ENCODE measurements at regions not wholly inside any gene's neighbourhood (a gene's known extent, or its start where the extent isn't known, plus 50 kb on each side); places are given as distances from the start of the nearest gene placed in this dataset.

DNA sequence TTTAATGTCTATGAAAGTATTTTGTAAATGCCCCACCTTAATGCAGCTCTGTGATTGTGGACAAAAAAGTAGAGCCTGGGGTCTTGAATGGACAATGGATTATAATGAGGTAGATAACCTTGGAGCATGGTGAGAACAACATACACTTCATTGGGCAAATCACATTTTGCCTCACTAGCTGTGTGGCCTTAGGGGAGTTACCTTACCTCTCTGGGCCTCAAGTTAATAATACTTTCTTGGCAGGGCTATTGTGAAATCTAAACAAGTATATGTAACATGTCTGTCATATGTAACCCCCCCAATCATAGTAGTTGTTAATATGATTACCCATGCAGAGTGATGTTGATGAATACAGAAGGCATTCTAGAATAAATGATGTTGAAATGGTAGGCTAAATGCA is 213.6 kb upstream of the ANKRD55 start:
- TF ChIP-seq, protein P1, sequence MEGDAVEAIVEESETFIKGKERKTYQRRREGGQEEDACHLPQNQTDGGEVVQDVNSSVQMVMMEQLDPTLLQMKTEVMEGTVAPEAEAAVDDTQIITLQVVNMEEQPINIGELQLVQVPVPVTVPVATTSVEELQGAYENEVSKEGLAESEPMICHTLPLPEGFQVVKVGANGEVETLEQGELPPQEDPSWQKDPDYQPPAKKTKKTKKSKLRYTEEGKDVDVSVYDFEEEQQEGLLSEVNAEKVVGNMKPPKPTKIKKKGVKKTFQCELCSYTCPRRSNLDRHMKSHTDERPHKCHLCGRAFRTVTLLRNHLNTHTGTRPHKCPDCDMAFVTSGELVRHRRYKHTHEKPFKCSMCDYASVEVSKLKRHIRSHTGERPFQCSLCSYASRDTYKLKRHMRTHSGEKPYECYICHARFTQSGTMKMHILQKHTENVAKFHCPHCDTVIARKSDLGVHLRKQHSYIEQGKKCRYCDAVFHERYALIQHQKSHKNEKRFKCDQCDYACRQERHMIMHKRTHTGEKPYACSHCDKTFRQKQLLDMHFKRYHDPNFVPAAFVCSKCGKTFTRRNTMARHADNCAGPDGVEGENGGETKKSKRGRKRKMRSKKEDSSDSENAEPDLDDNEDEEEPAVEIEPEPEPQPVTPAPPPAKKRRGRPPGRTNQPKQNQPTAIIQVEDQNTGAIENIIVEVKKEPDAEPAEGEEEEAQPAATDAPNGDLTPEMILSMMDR (IDR thresholded peaks at IDR 0.05), result no peak
- no peak for TF ChIP-seq POLR2AphosphoS5 (IDR thresholded peaks at IDR 0.05)
- TF ChIP-seq POLR2A (IDR thresholded peaks at IDR 0.05), result no peak
- TF ChIP-seq EP300 (IDR thresholded peaks at IDR 0.05), result no peak

All from suprapubic skin (tissue), 4 donors.